ENCODE measurements at regions not wholly inside any gene's neighbourhood (a gene's known extent, or its start where the extent isn't known, plus 50 kb on each side); places are given as distances from the start of the nearest gene placed in this dataset.

DNA sequence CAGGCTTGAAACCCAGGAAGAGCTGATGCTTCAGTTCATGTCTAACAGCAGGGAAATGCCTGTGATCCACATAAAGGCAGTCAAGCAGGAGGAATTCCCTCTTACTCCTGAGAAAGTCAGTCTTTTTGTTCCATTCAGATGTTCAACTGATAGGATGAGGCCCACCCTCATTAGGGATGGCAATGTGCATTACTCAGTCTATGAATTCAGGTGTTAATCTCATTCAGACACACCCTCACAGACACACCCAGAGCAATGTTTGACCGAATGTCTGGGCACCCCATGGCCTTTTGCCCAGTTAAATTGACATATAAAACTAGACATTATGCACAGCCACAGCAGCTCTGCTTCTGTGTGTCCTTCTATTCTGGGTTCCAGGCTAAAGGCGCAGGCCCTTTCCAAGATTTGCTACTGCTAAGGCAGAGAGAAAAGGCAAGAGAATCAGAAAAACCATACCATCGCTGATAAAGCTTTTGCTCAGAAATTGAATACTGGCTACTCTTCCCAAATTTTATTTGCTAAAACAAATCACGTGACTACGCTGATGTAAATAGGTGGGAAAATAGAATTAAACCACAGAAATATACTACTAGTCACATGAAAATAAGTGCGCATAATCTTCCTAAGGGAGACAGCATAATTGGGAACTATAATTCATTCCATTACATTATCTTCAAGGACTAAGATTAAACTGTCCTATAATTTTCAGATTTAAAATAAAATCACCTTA, 625.0 kb upstream of the MAN1A1 start:
- no peak for TF ChIP-seq POLR2AphosphoS5 (IDR thresholded peaks at IDR 0.05; ENCODE audit: low read depth, low read length)
- TF ChIP-seq POLR2A (IDR thresholded peaks at IDR 0.05; ENCODE audit: low read depth, low read length), result no peak
- no peak for TF ChIP-seq TAF1 (IDR thresholded peaks at IDR 0.05; ENCODE audit: borderline replicate concordance, low read depth, low read length)
